ENCODE measurements at regions not wholly inside any gene's neighbourhood (a gene's known extent, or its start where the extent isn't known, plus 50 kb on each side); places are given as distances from the start of the nearest gene placed in this dataset.
A peak's percentile ranks its signal among the peaks of the same experiment; 100 is the strongest.

DNA sequence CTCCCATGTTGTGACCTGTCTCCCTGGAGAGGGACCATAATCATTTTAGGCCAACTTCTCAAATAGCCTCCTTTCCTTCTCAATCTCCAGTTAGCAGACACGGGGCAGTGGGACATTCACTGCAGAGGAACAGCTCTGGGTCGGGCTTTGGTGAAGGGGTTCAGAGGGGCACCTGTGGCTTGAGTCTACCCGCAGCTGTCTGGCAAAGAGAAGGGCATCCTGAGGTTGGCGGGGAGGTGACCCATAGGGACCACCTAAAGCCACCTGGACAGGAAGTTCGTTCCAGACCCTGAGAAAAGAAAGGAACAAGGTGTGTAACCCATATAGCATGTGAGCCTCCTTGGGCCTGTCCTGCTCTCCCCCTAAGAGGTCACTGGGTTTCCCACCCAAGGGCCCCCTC lies 155.0 kb downstream of the OAT start:
- DNase-seq = no peak

DNA sequence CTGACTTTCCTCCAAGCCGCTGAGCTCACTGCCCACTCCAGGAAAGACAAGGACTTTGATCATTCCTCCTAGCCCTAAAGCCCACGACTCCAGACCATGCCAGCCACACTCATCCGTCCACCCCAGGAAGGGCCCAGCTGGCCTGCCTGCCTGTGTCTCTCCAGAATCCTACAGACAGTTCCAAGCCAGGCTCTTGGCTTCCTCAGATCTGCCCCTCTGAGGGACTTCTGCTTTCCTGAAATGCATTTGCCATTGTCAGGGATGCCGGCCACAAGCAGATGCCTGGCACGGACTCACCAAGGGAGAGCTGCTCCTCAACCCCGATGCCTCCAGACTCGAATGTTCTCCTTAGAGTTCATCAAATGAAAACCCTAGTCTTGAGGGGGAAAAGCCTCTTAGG lies 155.8 kb downstream of the OAT start:
- no peak for DNase-seq

DNA sequence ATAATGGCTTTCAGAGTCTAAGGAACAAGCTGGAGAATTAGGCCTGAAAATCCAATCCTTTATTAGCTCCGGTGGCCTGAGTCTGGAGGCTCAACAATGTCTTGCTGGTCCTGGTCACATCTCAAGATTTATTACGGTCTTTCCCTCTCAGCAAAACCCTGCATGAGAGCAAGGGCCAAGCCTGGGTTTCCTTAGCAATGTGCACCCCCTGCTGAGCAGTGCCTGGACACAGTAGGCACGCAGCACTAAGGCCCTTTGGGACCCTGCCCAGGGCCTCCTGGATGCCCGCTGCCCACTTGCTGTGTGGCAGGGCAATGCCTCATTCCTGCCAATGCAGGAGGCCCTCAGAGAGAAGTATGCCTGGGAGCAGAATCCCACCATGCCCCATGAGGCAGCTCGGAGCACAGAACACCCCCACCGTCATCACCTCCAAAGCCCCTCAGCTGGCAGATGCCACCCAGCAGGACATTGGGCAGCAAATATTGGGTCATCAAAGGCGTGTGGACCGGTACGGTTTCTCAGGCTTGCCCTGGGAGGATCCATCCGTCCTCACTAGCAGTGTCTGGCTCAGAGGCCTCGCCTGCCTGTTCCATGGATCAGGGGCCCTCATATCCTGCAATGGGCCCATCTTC lies 156.4 kb downstream of the OAT start:
- DNase-seq = peak; percentile 36

DNA sequence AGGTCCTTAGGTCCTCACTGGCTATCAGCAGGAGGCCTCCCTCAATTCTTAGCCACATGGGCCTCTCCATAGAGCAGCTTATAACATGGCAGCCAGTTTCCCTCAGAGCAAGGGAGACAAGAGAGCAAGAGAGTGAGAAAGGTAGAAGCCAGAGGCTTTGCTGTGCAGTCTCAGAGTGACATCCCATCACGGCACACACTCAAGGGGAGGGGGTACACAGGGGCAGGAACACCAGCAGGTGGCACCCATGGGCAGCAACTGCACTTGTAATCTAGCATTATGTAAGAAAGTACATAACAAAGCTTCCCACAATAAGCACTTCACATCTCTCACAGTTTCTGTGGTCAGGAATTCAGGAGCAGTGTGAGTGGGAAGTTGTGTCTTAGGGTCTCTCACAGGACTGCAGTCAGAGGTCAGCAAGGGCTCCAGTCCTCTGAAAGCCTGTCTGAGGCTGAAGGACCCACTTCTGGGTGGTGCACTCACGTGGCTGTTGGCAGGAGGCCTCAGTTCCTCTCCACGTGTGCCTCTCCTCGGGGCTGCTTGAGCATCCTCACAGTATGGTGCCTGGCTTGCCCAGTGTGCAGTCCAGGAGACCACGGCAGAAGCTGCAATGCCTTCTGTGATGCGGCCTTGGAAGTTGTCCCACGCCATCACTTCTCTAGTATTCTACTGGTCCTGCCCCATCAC lies 159.4 kb downstream of the OAT start:
- DNase-seq = peak; percentile 38

DNA sequence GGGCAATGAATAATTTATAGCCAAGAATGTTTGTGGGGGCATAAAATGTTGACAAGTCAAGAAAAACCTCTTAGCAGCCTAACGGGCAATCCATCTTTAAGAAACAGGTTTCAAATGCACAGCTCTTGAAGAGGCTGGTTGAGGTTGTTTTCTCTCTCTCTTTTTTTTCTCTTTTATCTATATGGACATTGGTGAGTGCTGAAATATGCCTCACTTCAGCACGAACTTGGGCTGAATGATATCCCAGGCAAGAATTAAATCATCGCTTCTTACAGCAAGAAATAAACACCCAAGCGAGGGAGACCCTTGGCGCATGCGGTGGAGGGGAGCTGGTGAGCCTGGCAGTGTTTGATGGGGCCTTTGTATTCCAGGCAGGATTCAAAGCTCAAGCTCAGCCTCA lies 160.9 kb downstream of the OAT start:
- DNase-seq = no peak

DNA sequence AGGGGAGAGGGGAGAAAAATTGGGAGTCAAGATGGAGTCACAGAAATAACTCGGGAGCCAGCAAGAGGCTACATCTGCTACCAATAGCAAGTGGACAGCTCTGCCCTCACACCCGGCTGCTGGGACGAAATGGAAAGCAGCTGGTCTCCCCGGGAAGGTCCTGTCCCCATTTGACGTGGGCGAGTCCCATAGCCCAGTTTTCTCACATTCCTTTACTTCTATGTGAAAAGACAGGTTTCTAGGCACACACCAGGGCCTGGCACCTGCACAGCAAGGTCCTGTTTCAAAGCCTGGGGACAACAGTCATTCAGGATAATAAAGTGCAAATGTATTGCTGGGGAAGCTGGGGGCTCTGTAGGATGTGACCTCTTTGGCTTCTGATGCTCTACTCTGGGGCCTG lies 162.6 kb downstream of the OAT start:
- DNase-seq = no peak

DNA sequence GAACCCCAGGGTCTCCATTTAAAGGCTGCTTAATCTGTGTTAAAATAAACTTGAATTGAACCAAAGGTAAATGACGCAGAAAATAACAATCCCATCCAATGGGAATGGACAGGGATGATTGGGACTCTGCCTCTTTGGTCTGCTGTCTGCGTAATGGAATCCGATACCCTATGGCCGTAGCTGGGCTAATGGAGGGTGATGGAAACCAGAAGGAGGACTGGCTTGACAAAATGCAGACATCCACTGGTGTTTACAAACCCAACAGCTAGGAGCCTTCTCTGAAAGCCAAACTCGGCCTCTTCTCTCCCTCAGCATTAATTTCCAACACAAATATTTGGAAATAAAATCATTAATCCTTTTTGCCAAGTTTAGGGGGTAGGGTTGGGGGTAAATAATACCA lies 162.2 kb upstream of the CHST15 start:
- no peak for DNase-seq

DNA sequence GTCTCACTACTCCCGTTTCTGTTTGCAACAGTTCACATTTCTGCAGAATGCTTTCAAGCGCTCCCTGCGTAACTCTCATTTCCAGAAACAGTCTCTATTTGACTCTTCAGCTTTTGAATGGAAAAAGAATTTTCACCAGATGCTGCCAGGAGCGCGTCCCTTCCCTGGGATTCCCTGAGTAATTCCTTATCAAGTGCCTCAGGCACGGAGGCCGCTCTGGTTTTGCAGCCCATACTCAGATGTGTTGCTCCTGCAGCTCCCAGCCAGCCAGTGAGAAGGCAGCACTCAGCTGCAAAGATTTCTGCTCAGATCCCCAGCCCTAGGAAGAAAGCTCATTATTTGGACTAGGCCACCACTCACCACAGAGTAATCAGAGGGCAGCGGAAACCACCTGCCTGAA lies 161.1 kb upstream of the CHST15 start:
- DNase-seq = no peak

DNA sequence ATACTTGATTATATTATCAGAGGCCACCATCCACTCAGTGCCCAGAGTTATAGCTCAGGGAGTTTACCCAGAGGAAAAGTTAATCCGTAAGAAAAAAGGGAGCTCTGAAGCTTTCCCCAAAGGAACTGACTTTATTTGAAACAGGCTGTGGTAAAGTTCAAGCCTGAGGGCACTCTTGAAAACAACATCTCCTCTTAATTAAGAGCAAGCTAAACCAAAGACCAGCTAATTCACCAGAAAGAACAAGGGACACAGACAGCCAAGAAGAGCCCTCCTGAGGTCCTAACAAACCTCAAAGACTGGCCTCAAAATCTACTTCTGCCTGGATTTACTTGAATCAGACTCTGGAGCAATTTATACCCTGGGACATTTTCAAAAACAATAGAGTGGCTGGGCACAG lies 159.6 kb upstream of the CHST15 start:
- no peak for DNase-seq

DNA sequence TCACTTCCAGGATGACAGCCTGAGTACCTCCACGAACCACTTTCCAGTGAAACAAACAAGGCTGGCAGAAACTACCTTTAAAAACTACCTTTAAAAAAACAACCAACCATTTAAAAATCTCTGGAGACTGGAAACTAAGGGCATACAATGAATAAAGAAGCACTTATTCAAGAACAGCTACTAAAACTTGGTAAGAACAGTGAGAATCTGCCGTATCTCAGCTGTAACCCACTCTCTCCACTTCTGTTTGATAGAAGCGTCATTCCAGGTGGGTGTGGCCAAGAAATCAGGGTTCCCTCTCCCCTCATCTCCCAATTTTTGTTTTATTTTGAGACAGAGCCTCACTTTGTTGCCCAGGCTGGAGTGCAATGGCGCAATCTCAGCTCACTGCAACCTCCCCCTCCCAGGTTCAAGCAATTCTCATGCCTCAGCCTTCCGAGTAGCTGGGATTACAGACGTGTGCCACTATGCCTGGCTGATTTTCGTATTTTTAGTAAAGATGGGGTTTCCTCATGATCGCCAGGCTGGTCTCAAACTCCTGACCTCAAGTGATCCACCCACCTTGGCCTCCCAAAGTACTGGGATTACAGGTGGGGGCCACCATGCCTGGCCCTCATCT lies 158.8 kb upstream of the CHST15 start:
- no peak for DNase-seq

DNA sequence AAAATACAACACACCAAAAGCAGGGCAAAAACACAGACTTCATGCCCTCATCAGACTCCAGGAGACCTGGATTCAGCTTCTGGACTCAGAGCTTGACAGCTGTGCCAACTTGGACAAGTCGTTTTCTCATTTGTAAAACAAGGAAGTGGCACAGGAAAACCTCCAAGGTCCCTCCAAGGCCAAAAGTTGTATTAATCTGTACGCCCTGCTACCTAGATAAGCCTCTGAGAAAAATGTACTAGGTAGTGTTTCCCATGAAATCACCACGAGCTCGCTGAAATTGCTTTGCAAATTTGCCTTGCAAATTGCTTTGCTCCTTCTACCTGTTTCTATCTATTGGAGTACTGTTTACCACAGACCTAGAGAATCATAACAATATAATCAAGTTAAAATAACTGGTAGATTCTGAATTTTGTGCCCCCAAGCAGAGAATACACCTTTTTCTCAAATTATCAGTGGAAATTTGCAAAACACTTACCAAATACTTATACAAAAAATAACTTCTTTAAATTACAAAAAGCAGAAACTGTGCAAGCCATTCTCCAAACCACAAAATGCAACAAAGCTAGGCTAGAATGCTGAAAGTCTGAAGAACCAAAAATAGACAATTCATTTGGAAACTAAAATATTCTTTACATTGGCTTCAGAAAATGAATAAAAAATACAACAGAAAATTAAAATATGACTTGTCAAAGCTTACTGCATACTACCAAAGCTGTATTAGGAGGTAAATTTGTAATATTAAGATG lies 158.1 kb upstream of the CHST15 start:
- peak; percentile 22 for DNase-seq

DNA sequence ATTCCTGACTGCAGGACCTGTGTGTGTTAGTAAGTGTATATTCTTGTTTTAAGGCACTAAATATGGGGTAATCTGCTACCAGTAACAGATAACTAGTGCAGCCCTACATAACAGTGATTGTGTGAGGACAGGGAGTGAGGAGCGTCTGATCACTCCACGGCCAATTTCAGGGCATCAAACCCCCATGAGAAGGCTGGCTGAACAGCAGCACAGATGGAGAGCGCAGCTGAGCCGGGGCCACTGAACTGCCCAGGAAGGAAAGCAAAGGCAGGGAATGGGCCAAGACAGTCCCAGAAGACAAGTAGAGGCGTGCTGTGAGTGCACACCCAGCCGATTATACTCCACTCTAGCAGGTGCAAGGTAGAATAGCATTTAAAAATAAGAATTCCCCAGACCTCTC lies 157.1 kb upstream of the CHST15 start:
- no peak for DNase-seq

DNA sequence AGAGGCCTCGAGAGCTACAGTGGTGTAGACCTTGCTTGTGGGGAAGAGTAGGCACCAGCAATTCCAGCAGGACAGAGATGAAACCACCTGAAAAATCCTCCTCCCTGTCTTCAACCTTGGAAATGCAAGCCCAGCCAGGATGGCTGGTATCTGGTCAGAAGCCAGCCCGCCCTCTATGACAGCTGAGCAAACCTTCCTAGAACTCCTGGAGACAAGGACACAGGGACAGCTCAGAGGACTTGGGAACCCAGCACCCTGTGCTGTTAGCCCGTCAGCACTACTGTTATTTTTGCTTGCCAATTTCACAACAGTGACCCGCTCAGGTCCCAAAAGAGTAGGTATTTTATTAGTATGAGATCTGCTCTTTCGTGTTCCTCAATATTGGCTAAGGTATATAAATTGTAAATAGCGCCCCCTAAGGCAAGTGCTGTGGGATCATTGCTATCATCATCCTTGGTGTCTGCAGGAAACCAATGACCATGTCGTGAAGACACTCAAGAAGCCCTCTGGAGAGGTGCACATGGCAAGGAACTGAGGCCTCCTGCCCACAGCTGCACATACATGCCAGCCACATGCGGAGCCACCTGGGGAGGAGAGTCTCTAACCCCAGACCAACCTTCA lies 156.5 kb upstream of the CHST15 start:
- DNase-seq = peak; percentile 22

DNA sequence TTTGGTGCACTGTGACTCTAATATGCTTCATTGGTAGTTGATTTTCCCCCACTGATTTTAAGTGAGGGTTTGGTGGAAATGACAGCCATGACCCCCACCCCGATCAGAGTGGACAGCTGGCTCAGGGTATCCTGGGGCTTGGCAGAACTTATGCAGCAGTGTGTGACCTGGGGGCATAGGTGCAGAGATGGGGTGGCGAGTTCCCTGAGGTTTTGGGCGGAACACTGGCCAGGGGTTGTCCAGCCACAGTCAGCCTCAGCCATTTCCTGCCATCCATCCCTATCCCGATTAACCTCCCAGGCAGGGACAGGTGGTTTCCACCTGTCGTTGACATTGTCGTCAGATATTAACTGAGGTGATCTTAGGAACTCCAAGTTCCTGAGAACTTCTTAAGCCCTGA lies 155.8 kb upstream of the CHST15 start:
- DNase-seq = no peak

DNA sequence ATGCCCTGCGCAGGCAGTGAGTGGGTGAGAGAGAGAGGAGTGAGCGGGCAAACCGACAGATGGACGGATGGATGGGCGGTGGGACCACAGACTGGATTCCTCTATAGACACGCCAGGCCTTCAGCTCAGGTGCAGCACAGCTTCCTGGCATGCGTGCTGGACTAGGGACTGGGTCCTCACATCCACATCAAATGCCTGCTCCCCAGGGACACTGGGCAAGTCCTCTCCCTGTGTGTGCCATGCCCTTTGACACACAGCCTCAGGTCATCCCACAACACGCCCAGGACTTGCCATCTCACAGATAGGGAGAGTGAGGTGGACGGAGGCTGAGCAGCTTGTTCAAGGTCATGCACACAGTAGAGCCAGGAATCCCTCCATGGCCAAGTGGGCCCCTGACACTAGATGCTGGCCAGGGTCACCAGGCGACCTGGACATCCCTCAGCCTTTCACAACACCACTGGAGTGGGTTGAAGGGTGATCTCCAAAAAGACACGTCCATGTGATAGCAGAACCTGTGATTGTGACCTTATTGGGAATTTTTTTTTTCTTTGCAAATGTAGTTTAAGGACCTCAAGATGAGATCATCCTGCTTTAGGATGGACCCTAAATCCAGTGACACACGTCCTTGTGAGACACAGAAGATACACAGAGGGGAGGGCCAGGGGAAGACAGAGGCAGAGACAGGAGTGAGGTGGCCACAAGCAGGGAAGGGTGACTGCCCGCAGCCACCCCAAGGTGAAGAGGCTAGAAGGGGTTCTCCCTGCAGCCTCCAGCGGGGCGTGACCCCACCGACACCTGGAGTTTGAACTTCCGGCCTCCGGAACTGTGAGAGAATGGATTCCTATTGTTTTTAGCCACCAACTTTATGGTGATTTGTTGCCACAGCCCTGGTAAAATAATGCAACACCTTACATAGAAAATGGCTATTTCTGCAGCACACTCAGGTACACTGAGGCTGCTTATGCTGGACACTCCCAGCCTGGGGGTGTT lies 155.0 kb upstream of the CHST15 start:
- no peak for DNase-seq

DNA sequence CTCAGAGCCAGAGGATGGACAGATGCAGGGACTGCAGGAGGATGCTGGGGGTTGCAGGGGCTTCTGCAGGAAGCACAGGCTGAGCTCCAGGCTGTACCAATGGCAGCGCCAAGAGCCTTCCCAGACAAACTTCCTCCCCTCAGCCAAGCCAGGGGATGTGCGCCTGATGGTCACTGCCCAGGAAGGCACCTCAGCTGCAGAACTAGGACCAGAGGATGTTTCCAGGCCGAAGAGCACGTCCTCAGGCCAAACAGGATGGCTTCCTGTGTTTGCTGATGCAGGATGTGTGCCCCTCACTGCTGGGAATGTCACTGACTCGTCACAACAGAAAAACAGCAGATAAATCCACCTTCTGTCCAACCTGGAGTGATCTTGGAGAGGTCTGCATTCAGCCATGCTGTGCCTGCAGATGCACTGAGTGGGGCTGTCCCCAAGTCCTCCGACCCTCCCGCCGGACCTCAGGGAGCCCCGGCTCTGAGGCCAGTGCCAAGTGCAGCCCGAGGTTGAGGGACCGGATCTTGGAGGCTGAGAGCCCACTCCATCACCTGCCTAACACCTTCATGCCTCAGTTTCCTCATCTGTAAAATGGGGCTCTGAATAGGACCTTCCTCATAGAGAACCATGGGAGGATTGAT lies 152.5 kb upstream of the CHST15 start:
- no peak for DNase-seq

DNA sequence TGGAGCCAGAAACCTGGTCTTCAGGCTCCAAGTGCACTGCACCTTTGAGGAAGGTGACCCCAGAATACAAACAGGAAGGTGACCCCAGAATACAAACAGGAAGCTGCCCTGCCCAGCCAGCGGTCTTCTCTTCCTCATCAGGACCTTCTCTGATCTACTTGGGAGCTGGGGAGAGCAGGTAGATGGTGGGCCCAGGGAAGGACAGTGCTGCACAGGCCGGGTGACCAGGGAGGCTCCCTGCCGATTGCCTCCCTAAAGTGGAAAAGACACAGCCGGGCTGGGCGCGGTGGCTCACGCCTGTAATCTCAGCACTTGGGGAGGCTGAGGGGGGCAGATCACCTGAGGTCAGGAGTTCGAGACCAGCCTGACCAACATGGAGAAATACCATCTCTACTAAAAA lies 151.8 kb upstream of the CHST15 start:
- DNase-seq = no peak

DNA sequence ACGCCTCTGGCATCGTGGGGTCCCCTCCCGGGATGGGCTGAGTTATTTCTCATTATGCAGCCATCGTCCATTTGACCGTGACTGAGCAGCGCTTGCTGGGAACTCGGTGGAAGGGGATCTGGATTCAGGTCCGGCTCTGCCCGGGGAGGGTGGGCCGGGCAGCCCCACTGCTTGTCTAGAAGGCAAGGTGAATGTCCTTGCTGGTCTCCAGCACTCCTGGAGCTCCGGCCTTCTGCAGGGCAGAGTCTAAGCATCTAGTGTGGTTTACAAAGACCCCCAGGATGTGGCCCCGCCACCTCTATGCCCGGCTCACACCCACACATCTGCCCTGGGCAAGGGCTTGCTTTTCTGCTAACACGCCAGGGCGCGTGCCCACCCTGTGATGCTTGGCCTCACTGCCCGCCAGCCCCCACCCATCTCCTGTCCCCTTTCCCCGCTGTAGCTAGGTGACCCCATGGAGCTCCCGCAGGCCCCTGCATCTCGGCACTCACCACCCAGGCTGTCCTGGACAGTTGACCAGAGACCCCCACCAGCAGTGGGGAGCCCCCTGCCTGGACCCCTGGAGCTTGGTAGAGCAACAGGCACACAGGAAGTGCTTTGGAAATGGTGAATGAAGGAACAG lies 151.0 kb upstream of the CHST15 start:
- DNase-seq = no peak

DNA sequence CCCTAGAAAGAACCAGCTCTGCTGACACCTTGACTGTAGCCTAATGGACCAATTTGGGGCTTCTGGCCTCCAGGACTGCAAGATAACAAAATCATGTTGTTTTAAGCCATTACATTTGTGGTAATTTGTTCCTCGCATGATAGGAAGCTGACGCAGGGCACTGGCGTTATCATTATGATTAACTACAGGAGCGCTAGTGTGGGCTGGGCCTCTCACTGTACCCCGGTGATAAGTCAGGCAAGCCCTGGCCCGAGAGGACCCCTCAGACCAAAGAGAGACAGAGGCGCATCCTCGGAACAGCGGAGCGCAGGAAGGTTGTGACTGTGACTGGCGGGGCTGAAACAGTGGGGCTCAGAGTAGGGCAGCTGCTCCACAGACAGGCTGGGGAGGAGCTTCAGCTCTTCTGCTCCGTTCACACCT lies 150.3 kb upstream of the CHST15 start:
- no peak for DNase-seq

DNA sequence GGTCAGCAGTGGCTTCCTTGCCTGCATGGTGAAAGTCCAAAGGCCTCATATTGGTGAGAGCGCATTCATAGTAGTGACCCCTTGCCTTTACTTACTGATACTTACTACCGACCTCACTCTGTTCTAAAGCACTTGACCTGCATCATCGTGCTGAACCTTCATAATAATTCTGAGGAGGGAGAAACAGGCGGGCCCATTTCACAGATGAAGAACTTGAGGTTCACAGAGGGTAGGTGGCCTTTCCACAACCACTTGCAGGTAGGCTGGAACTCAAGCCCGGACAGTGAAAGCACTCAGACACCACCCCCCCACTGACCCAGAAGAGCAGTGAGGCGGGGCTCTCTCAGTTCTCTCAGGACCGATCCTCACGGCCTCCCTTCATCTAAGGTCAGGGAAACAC lies 149.4 kb upstream of the CHST15 start:
- DNase-seq = no peak

DNA sequence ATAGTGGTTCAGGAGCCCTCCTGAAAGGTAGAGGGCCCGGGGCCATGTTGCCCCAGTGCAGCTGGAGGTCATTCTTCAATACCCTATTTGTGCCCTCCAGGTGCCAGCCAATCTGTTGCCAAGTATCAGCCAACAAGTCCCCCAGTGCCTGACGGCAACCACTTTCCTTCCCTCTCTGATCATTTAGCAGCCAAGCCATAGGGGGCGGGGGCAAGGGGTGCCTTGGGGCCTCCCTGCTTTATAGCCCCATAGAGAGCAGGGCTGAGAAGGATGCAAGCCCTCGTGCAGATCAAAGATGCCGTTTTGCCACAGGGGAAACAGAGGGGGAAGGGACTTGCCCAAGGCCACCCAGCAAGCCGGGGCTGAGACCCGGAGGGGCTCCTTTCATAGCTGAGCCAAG lies 149.0 kb upstream of the CHST15 start:
- no peak for DNase-seq
